ENCODE measurements at regions not wholly inside any gene's neighbourhood (a gene's known extent, or its start where the extent isn't known, plus 50 kb on each side); places are given as distances from the start of the nearest gene placed in this dataset.

DNA sequence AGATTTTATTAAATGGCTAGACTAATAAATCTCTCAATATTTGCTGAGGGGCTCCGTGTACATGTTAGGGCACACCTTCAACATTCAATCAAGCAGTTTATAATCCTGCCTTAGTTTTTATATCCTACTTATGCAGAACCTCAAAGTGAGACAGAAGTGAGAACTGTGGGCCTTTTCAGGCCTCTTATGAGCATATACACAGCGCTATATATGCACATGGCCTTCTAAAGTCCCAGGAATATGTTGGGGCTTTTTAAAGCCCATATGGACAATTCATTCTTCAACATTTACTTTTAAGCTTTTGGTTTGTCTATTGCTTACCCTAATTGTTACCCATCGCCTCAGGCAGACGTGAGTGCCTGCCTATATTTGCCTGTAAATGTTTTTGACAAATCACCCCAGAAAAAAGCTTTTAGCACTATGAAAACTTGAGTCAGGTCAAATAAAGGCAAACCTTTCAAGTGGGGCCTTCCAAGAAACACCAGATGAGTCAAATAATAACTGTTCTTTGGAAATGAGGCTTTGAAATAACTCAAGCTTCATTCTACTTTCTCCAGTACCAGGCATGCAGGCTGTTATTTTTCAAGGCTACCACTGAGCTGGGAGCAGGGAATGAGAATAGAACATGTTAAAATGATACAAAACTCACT lies 58.2 kb downstream of the ESM1 start:
- TF ChIP-seq FOXP2 (optimal IDR thresholded peaks at IDR 0.05; ENCODE audit: borderline replicate concordance, extremely low read depth, extremely low read length, insufficient read depth), result no peak
- TF ChIP-seq TAF1 (IDR thresholded peaks at IDR 0.05; ENCODE audit: borderline replicate concordance, insufficient read depth, low read length), result no peak
- TF ChIP-seq SIN3A (IDR thresholded peaks at IDR 0.05; ENCODE audit: borderline replicate concordance, insufficient read depth, low read length), result no peak
- TF ChIP-seq POLR2AphosphoS5 (IDR thresholded peaks at IDR 0.05; ENCODE audit: low read depth, low read length), result no peak
- TF ChIP-seq, protein P1, sequence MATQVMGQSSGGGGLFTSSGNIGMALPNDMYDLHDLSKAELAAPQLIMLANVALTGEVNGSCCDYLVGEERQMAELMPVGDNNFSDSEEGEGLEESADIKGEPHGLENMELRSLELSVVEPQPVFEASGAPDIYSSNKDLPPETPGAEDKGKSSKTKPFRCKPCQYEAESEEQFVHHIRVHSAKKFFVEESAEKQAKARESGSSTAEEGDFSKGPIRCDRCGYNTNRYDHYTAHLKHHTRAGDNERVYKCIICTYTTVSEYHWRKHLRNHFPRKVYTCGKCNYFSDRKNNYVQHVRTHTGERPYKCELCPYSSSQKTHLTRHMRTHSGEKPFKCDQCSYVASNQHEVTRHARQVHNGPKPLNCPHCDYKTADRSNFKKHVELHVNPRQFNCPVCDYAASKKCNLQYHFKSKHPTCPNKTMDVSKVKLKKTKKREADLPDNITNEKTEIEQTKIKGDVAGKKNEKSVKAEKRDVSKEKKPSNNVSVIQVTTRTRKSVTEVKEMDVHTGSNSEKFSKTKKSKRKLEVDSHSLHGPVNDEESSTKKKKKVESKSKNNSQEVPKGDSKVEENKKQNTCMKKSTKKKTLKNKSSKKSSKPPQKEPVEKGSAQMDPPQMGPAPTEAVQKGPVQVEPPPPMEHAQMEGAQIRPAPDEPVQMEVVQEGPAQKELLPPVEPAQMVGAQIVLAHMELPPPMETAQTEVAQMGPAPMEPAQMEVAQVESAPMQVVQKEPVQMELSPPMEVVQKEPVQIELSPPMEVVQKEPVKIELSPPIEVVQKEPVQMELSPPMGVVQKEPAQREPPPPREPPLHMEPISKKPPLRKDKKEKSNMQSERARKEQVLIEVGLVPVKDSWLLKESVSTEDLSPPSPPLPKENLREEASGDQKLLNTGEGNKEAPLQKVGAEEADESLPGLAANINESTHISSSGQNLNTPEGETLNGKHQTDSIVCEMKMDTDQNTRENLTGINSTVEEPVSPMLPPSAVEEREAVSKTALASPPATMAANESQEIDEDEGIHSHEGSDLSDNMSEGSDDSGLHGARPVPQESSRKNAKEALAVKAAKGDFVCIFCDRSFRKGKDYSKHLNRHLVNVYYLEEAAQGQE (IDR thresholded peaks at IDR 0.05; ENCODE audit: insufficient read depth in 1 of 2, low read depth in 2 of 2, low read length in 2 of 2), result no peak

DNA sequence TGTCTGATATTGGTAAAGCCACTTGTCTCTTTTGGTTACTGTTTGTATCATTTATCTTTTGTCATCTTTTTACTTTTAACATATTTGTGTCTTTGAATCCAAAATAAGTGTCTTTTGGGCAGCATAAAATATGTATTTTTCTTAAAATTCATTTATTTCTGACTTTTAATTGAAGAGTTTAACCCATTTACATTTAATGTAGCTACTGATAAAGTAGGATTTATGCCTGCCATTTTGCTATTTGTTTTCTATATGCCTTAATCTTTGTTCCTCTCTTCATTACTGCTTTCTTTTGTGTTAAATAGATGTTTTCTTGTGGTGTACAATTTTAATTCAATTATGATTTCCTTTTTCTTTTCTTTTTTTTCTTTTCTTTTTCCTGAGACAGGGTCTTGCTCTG lies 60.9 kb downstream of the ESM1 start:
- TF ChIP-seq, protein P1 (IDR thresholded peaks at IDR 0.05; ENCODE audit: insufficient read depth in 1 of 2, low read depth in 2 of 2, low read length in 2 of 2), result no peak
- TF ChIP-seq SIN3A (IDR thresholded peaks at IDR 0.05; ENCODE audit: borderline replicate concordance, insufficient read depth, low read length), result no peak
- TF ChIP-seq POLR2AphosphoS5 (IDR thresholded peaks at IDR 0.05; ENCODE audit: low read depth, low read length), result no peak
- TF ChIP-seq TAF1 (IDR thresholded peaks at IDR 0.05; ENCODE audit: borderline replicate concordance, insufficient read depth, low read length), result no peak
- no peak for TF ChIP-seq FOXP2 (optimal IDR thresholded peaks at IDR 0.05; ENCODE audit: borderline replicate concordance, extremely low read depth, extremely low read length, insufficient read depth)

DNA sequence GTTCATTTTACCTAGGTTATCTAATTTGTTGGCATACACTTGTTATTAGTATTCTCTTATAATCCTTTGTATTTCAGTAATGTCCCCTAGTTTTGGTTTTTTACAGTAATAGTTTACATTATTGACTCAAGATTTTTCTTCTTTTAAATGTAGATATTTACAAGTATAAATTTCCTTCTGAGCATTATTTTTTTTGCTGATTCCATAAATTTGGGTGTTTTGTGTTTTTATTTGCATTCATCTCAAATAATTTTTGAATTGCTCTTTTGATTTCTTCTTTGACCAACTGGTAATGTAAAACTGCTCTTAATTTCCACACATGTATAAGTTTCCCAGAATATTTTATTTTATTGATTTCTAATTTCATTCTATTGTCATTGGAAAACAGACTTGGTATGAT lies 68.1 kb downstream of the ESM1 start:
- TF ChIP-seq SIN3A (IDR thresholded peaks at IDR 0.05; ENCODE audit: borderline replicate concordance, insufficient read depth, low read length), result no peak
- TF ChIP-seq, protein P1 (IDR thresholded peaks at IDR 0.05; ENCODE audit: insufficient read depth in 1 of 2, low read depth in 2 of 2, low read length in 2 of 2), result no peak
- no peak for TF ChIP-seq TAF1 (IDR thresholded peaks at IDR 0.05; ENCODE audit: borderline replicate concordance, insufficient read depth, low read length)
- TF ChIP-seq FOXP2 (optimal IDR thresholded peaks at IDR 0.05; ENCODE audit: borderline replicate concordance, extremely low read depth, extremely low read length, insufficient read depth), result no peak
- TF ChIP-seq POLR2AphosphoS5 (IDR thresholded peaks at IDR 0.05; ENCODE audit: low read depth, low read length), result no peak

DNA sequence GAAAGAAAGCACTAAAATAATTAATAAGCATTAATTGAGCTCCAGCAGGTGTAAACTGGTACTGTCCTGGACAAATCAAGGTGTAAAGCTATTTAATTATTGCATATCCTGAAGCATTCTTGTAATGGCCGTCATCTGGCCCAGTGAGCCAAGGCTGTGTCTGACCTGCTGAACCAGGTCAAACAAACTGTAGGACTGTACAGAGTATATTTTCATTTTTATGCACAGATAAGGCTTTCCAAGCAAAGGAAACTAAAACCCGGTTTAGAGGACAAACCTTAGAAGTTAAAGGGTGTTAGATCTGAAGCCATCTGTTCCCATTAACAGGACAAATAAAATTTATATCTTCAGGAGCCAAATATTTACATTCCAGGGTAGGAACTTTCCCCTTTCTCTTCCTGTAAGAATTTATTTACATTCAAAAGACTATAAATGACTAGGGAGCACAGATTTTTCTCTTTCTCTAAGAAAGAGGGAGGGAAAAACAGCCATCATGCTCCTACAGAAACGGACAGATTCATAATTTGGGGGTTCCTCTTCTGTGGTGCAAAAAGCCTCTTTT lies 69.8 kb downstream of the ESM1 start:
- no peak for TF ChIP-seq FOXP2 (optimal IDR thresholded peaks at IDR 0.05; ENCODE audit: borderline replicate concordance, extremely low read depth, extremely low read length, insufficient read depth)
- TF ChIP-seq, protein P1 (IDR thresholded peaks at IDR 0.05; ENCODE audit: insufficient read depth in 1 of 2, low read depth in 2 of 2, low read length in 2 of 2), result no peak
- no peak for TF ChIP-seq POLR2AphosphoS5 (IDR thresholded peaks at IDR 0.05; ENCODE audit: low read depth, low read length)
- no peak for TF ChIP-seq SIN3A (IDR thresholded peaks at IDR 0.05; ENCODE audit: borderline replicate concordance, insufficient read depth, low read length)
- no peak for TF ChIP-seq TAF1 (IDR thresholded peaks at IDR 0.05; ENCODE audit: borderline replicate concordance, insufficient read depth, low read length)

All from PFSK-1 (cell line).